Progenitor cell of endocrine pancreas (in vitro differentiated cells): ENCODE measurements at regions not wholly inside any gene's neighbourhood (a gene's known extent, or its start where the extent isn't known, plus 50 kb on each side); places are given as distances from the start of the nearest gene placed in this dataset.

ENCODE experiments used
- DNase-seq: peaks from one replicate; pipeline ENCODE4 v3.0.0; 2021; ENCODE audit warnings: low spot score; ENCODE audit not compliant: unreplicated experiment
- H3K27ac Mint-ChIP-seq: 2 replicates; pipeline ENCODE4 v1.8.0; 2021; ENCODE audit warnings: mild to moderate bottlenecking, moderate library complexity, mixed read lengths
- H3K27me3 Mint-ChIP-seq: 2 replicates; pipeline ENCODE4 v1.8.0; 2021; ENCODE audit warnings: mixed read lengths
- H3K36me3 Mint-ChIP-seq: 2 replicates; pipeline ENCODE4 v1.8.0; 2022; ENCODE audit warnings: mixed read lengths; ENCODE audit not compliant: insufficient read depth
- H3K4me1 Mint-ChIP-seq: 2 replicates; pipeline ENCODE4 v1.8.0; 2021; ENCODE audit warnings: low read depth, mixed read lengths
- H3K4me3 Mint-ChIP-seq: 2 replicates; pipeline ENCODE4 v1.8.0; 2021; ENCODE audit warnings: low read depth, mild to moderate bottlenecking, moderate library complexity, mixed read lengths
- H3K9me3 Mint-ChIP-seq: 2 replicates; pipeline ENCODE4 v1.8.0; 2021; ENCODE audit warnings: low read depth, mixed read lengths
- TF ChIP-seq, protein P1 (sequence below): fragments of 200-600 bp; sonication (generic); IDR thresholded peaks from one replicate; pipeline ENCODE4 v1.5.0; 2021; ENCODE audit warnings: antibody characterized with exemption, mild to moderate bottlenecking; ENCODE audit not compliant: unreplicated experiment

DNA sequence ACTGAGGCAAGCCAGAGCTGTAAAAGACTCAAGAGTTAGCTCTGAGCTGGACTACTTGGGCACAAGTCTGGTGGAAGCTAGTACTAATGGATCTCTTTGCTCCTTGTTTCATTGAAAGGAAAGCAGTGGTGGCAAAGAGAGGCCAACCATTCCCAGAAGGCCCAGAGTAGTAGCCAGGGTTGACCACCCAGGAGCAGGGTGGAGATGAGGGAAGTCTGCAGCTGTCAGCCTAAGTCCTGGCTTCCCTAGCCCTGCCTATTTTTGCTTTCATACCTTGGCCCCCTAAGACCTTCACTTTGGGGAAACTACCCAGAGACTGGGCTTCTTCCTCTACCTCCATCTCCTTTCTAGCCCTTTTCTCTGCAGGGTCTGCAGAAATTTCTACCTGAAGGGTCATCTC lies 155.0 kb upstream of the NCAM1 start:
- Mint-ChIP-seq H3K4me3 (no peak overlapping the region), H3K36me3 (no peaks in the 10 kb centered on the region), H3K9me3 (no peaks in the 10 kb centered on the region), H3K27ac (no peak overlapping the region), H3K27me3 (peaks cover 4% of the 10 kb centered on the region), H3K4me1 (peaks cover 8% of the 10 kb centered on the region)
- TF ChIP-seq, protein P1, sequence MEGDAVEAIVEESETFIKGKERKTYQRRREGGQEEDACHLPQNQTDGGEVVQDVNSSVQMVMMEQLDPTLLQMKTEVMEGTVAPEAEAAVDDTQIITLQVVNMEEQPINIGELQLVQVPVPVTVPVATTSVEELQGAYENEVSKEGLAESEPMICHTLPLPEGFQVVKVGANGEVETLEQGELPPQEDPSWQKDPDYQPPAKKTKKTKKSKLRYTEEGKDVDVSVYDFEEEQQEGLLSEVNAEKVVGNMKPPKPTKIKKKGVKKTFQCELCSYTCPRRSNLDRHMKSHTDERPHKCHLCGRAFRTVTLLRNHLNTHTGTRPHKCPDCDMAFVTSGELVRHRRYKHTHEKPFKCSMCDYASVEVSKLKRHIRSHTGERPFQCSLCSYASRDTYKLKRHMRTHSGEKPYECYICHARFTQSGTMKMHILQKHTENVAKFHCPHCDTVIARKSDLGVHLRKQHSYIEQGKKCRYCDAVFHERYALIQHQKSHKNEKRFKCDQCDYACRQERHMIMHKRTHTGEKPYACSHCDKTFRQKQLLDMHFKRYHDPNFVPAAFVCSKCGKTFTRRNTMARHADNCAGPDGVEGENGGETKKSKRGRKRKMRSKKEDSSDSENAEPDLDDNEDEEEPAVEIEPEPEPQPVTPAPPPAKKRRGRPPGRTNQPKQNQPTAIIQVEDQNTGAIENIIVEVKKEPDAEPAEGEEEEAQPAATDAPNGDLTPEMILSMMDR: no peak
- DNase-seq: no peak

DNA sequence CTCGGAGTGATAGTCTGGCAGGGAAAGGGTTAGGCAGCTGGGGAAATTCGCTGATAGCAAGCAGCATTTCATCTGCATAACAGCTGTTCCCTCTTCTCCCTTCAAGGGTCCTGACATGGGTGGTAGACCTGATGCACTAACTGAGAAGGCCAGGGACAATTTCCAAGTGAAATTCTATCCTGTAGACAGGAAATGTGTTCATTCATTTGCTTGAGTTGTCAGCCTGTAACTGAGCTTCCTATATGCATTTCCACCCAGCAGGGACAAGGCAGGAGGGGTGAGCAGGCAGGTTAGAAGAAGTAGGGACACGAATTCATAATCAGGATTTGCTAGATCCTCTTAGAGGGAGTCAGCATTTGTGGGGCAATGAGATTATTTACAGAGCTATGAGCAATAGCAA lies 154.3 kb upstream of the NCAM1 start:
- no peaks in the 10 kb centered on the region for H3K9me3 Mint-ChIP-seq
- H3K4me1 Mint-ChIP-seq: peaks cover 8% of the 10 kb centered on the region
- H3K27ac Mint-ChIP-seq: no peak overlapping the region
- TF ChIP-seq, protein P1: no peak
- DNase-seq: no peak
- no peak overlapping the region for H3K4me3 Mint-ChIP-seq
- H3K27me3 Mint-ChIP-seq: peaks cover 4% of the 10 kb centered on the region
- no peaks in the 10 kb centered on the region for H3K36me3 Mint-ChIP-seq

DNA sequence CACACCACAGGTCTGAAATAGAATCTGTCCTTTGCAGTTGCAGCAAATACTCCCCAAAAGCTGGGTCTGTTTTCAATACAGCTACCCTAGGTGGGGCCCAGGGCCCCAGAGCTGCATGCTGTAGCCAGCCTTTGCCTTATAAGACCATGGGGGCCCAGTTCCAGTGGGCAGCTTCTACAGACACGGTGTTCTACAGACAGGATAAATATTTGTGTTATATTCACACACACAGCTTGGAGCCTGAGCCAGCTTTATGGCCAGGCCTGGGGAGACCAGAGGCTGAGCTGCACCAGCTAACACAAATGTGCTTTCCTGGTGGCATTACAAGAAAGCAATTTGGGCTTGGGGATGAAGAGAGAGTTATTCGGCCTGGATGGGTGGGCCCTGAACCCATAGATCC lies 151.8 kb upstream of the NCAM1 start:
- H3K4me3 Mint-ChIP-seq: no peak overlapping the region
- peaks cover 4% of the 10 kb centered on the region for H3K27me3 Mint-ChIP-seq
- TF ChIP-seq, protein P1: no peak
- no peak overlapping the region for H3K27ac Mint-ChIP-seq
- peaks cover 8% of the 10 kb centered on the region for H3K4me1 Mint-ChIP-seq
- H3K9me3 Mint-ChIP-seq: no peaks in the 10 kb centered on the region
- DNase-seq: no peak
- no peaks in the 10 kb centered on the region for H3K36me3 Mint-ChIP-seq

DNA sequence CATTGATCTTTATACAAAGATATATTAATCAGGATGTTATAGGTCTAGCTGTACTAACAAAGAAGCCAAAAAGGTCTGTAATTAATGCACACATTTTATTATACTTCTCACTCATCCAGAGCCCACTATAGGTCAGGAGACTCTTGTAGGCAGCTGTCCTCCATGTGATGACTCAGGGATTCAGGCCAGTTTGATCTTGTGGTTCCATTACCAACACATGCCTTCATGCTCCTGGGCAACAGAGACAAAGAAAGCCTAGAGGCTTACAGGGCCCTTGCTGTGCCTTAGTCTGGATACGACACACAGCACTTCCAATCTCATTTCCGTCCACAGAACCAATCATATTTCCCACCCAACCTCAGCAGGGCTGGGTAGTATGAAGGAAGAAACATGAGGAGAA lies 150.3 kb upstream of the NCAM1 start:
- Mint-ChIP-seq H3K4me3 (no peak overlapping the region), H3K36me3 (no peaks in the 10 kb centered on the region), H3K4me1 (peaks cover 3% of the 10 kb centered on the region), H3K27me3 (peaks cover 4% of the 10 kb centered on the region), H3K9me3 (no peaks in the 10 kb centered on the region), H3K27ac (no peak overlapping the region)
- TF ChIP-seq, protein P1: no peak
- DNase-seq: no peak

DNA sequence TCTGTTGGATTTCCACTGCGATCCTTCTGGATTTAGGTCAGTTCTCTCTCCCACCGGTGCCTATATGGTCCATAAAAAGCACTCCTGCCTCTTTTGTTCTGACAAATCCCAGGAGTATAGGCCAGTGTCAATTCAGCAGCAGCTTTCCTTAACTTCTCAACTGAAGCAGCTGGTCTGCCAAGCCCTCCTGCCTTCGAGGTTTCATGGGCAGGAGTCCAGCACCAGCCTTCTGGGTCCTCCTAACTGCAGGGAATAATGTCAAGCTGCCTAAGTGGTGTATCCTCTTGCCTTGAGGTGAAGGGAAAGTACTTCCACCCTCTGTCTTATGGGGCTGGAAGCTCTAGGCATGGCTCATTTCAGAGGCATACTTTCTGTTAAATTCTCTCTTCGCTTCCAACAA lies 149.4 kb upstream of the NCAM1 start:
- peaks cover 3% of the 10 kb centered on the region for H3K4me1 Mint-ChIP-seq
- H3K4me3 Mint-ChIP-seq: no peak overlapping the region
- peaks cover 4% of the 10 kb centered on the region for H3K27me3 Mint-ChIP-seq
- H3K36me3 Mint-ChIP-seq: no peaks in the 10 kb centered on the region
- no peaks in the 10 kb centered on the region for H3K9me3 Mint-ChIP-seq
- DNase-seq: no peak
- no peak overlapping the region for H3K27ac Mint-ChIP-seq
- TF ChIP-seq, protein P1: no peak
